ENCODE measurements at regions not wholly inside any gene's neighbourhood (a gene's known extent, or its start where the extent isn't known, plus 50 kb on each side); places are given as distances from the start of the nearest gene placed in this dataset.

DNA sequence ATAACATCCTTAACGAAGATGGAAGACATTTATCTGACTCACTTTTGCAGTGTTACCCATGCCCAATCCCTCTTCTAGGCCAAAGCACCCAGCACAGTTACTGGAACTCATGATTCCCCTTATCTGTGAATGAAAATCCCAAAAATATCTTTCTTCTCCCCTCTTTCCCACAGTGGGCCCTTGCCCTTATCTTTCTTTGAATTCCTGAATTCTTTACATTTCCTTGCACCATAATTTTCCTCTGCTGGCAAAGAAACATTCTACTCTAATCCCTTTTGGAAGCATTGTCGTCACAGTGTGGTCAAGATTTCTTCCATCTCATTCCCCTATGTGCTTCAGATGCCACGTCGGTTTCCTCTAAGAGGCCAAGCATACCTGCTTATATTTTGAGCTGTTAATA, 135.9 kb upstream of the LIFR start:
- Histone ChIP-seq H3K9ac (ENCODE audit: low read depth, low read length, poor library complexity, severe bottlenecking) (no peak overlapping the region), H2AFZ (ENCODE audit: low read length) (no peak overlapping the region), H3K4me2 (ENCODE audit: low read depth, low read length, poor library complexity, severe bottlenecking) (no peak overlapping the region), H3K4me3 (ENCODE audit: low read length, poor library complexity, severe bottlenecking) (no peak overlapping the region), H3K36me3 (ENCODE audit: insufficient read depth, low read length) (no peaks in the 10 kb centered on the region), H3F3A (ENCODE audit: low read depth) (no peaks in the 10 kb centered on the region), H3K27me3 (ENCODE audit: insufficient read depth, low read length, poor library complexity, severe bottlenecking) (no peaks in the 10 kb centered on the region), H3K4me1 (ENCODE audit: insufficient read depth, low read length, poor library complexity, severe bottlenecking) (no peaks in the 10 kb centered on the region), H3K79me2 (ENCODE audit: insufficient read depth, low read length) (no peaks in the 10 kb centered on the region), H3K9me2 (replicated peaks; ENCODE audit: low read depth, low read length) (0 out of 2 replicates have a peak, but pooled peaks cover 4% of the 10 kb centered on the region), H4K20me1 (ENCODE audit: insufficient read depth, low read length, poor library complexity, severe bottlenecking) (no peaks in the 10 kb centered on the region), H3K9me3 (ENCODE audit: insufficient read depth, low read depth, low read length) (no peaks in the 10 kb centered on the region; the same call in 1 of the 2 replicates)
- TF ChIP-seq EZH2phosphoT487 (IDR thresholded peaks at IDR 0.05; ENCODE audit: borderline replicate concordance) = no peak
- no peak for TF ChIP-seq CTCF (conservative IDR thresholded peaks at IDR 0.05; ENCODE audit: low read length)

- Histone ChIP-seq H4K20me1 (ENCODE audit: insufficient read depth, low read length, poor library complexity, severe bottlenecking) (no peaks in the 10 kb centered on the region), H3K4me3 (ENCODE audit: low read length, poor library complexity, severe bottlenecking) (no peak overlapping the region), H3F3A (ENCODE audit: low read depth) (no peaks in the 10 kb centered on the region), H3K27me3 (ENCODE audit: insufficient read depth, low read length, poor library complexity, severe bottlenecking) (no peaks in the 10 kb centered on the region), H3K9ac (ENCODE audit: low read depth, low read length, poor library complexity, severe bottlenecking) (no peak overlapping the region), H3K4me1 (ENCODE audit: insufficient read depth, low read length, poor library complexity, severe bottlenecking) (no peaks in the 10 kb centered on the region), H3K36me3 (ENCODE audit: insufficient read depth, low read length) (no peaks in the 10 kb centered on the region), H3K9me2 (replicated peaks; ENCODE audit: low read depth, low read length) (0 out of 2 replicates have a peak, but pooled peaks cover 4% of the 10 kb centered on the region), H2AFZ (ENCODE audit: low read length) (no peak overlapping the region), H3K4me2 (ENCODE audit: low read depth, low read length, poor library complexity, severe bottlenecking) (no peak overlapping the region), H3K9me3 (ENCODE audit: insufficient read depth, low read depth, low read length) (no peaks in the 10 kb centered on the region; the same call in 1 of the 2 replicates), H3K79me2 (ENCODE audit: insufficient read depth, low read length) (no peaks in the 10 kb centered on the region)
- TF ChIP-seq EZH2phosphoT487 (IDR thresholded peaks at IDR 0.05; ENCODE audit: borderline replicate concordance) (no peak), CTCF (conservative IDR thresholded peaks at IDR 0.05; ENCODE audit: low read length) (no peak)
These were observed 136.5 kb upstream of the LIFR start for GRCh38 chr5:38692781-38693527.

DNA sequence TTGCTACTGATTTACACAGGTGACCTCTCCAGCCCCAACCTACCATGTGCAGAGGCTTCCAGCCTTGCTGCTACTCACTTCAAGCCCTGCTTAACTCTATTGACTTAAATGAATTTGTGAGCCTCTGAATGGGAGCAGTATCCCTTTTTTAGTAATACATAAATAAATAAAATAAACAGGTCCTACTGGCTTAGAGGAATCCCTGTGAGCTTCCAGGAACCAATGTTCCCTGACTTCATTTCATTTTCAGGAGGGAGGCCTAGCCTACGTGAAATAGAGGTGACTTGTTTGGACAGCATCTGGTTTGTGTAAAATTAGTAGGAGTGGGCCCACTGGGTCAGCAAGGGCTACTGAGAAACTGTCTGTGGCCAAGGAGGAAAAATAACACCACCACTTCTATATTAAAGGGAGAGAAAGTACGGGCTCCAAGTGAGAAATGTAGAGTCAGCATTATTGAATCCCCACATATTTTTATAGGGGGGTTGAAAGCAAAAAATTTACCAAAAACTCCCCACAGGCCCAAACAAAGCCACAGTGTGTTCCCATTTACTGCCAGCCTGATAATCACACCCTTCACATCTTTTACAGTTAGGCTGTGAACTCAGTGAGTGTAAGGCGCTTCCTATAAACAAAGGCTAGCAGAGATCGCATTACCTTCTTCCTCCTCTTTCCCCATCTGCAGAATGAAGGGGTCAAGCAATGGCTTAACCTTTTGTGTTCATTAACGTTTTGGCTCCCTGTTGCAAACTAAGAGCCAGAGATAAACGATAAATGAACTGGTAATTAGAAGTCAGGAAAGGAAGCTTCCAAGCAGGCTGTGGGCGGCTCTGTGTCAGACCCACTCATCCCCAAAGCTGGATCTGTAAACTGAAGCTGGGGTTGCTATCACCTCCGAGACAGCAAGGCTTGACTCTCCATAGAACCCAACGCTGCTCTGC, 138.8 kb upstream of the LIFR start:
- H3K27me3 ChIP-seq (ENCODE audit: insufficient read depth, low read length, poor library complexity, severe bottlenecking) = no peaks in the 10 kb centered on the region
- no peaks in the 10 kb centered on the region for H3K79me2 ChIP-seq (ENCODE audit: insufficient read depth, low read length)
- no peak overlapping the region for H3K9ac ChIP-seq (ENCODE audit: low read depth, low read length, poor library complexity, severe bottlenecking)
- no peaks in the 10 kb centered on the region for H4K20me1 ChIP-seq (ENCODE audit: insufficient read depth, low read length, poor library complexity, severe bottlenecking)
- no peak for TF ChIP-seq CTCF (conservative IDR thresholded peaks at IDR 0.05; ENCODE audit: low read length)
- TF ChIP-seq EZH2phosphoT487 (IDR thresholded peaks at IDR 0.05; ENCODE audit: borderline replicate concordance) = no peak
- no peak overlapping the region for H3K4me3 ChIP-seq (ENCODE audit: low read length, poor library complexity, severe bottlenecking)
- H3K36me3 ChIP-seq (ENCODE audit: insufficient read depth, low read length) = no peaks in the 10 kb centered on the region
- H3K9me3 ChIP-seq (ENCODE audit: insufficient read depth, low read depth, low read length) = no peaks in the 10 kb centered on the region; the same call in 1 of the 2 replicates
- 0 out of 2 replicates have a peak, but pooled peaks cover 4% of the 10 kb centered on the region for H3K9me2 ChIP-seq (replicated peaks; ENCODE audit: low read depth, low read length)
- H3K4me2 ChIP-seq (ENCODE audit: low read depth, low read length, poor library complexity, severe bottlenecking) = no peak overlapping the region
- H3K4me1 ChIP-seq (ENCODE audit: insufficient read depth, low read length, poor library complexity, severe bottlenecking) = no peaks in the 10 kb centered on the region
- H3F3A ChIP-seq (ENCODE audit: low read depth) = no peaks in the 10 kb centered on the region
- no peak overlapping the region for H2AFZ ChIP-seq (ENCODE audit: low read length)
